GM08714 (cell line): ENCODE measurements at regions not wholly inside any gene's neighbourhood (a gene's known extent, or its start where the extent isn't known, plus 50 kb on each side); places are given as distances from the start of the nearest gene placed in this dataset.
"Not testable (repeated sequence)": the region's sequence is repeated elsewhere in the genome, so short reads cannot be mapped to it uniquely, and the experiment has no call there.

Source experiments
- H3K4me3 ChIP-seq: fragments of 200-500 bp; sonication (Bioruptor generic); 2 replicates; pipeline ENCODE4 v1.5.1; 2014; ENCODE audit warnings: mild to moderate bottlenecking, low read length, inconsistent platforms
- ZNF274 ChIP-seq: IDR thresholded peaks from 2 replicates; pipeline ENCODE4 v1.6.1; 2012; ENCODE audit warnings: mild to moderate bottlenecking, low read depth, low read length

GRCh38 chr17:34755981-34756636, 176.7 kb downstream of the TMEM132E start:
- no peak for TF ChIP-seq ZNF274
- no peak overlapping the region for H3K4me3 ChIP-seq

- TF ChIP-seq ZNF274, result no peak
- no peak overlapping the region for H3K4me3 ChIP-seq
These were observed 176.0 kb downstream of the TMEM132E start for GRCh38 chr17:34755371-34755770.

GRCh38 chr17:34750004-34750403, 170.6 kb downstream of the TMEM132E start:
- no peak overlapping the region for H3K4me3 ChIP-seq
- no peak for TF ChIP-seq ZNF274

- no peak for TF ChIP-seq ZNF274
- H3K4me3 ChIP-seq, result no peak overlapping the region
These were observed 162.6 kb downstream of the TMEM132E start for GRCh38 chr17:34741967-34742366.

- no peak for TF ChIP-seq ZNF274
These were observed 161.5 kb downstream of the TMEM132E start for GRCh38 chr17:34740565-34741520.

GRCh38 chr17:34739386-34739785, 160.0 kb downstream of the TMEM132E start:
- TF ChIP-seq ZNF274, result no peak
- H3K4me3 ChIP-seq, result no peak overlapping the region

More at GRCh38 chr17:34740565-34741520, 161.5 kb downstream of the TMEM132E start:
- no peak overlapping the region for H3K4me3 ChIP-seq

GRCh38 chr17:34737673-34738072, 158.3 kb downstream of the TMEM132E start:
- not testable (repeated sequence) for H3K4me3 ChIP-seq

GRCh38 chr17:34736611-34737010, 157.2 kb downstream of the TMEM132E start:
- no peak overlapping the region for H3K4me3 ChIP-seq
- no peak for TF ChIP-seq ZNF274

GRCh38 chr17:34733333-34733732, 154.0 kb downstream of the TMEM132E start:
- no peak for TF ChIP-seq ZNF274
- no peak overlapping the region for H3K4me3 ChIP-seq

- TF ChIP-seq ZNF274, result no peak
- H3K4me3 ChIP-seq, result no peak overlapping the region
These were observed 151.4 kb downstream of the TMEM132E start for GRCh38 chr17:34730816-34731215.

GRCh38 chr17:34728771-34729310, 149.5 kb downstream of the TMEM132E start:
- no peak overlapping the region for H3K4me3 ChIP-seq
- TF ChIP-seq ZNF274, result no peak

- H3K4me3 ChIP-seq, result no peak overlapping the region
These were observed 148.2 kb downstream of the TMEM132E start for GRCh38 chr17:34727601-34728000.

GRCh38 chr17:34726536-34727384, 147.4 kb downstream of the TMEM132E start:
- no peak for TF ChIP-seq ZNF274
- no peak overlapping the region for H3K4me3 ChIP-seq

More at GRCh38 chr17:34727601-34728000, 148.2 kb downstream of the TMEM132E start:
- no peak for TF ChIP-seq ZNF274

- TF ChIP-seq ZNF274, result no peak
- no peak overlapping the region for H3K4me3 ChIP-seq
These were observed 146.3 kb downstream of the TMEM132E start for GRCh38 chr17:34725725-34726124.
